Activated T-cell treated with anti-CD3 and anti-CD28 coated beads, Interleukin-2, amount 50 U/mL, for 24 hours (primary cell): ENCODE measurements at regions not wholly inside any gene's neighbourhood (a gene's known extent, or its start where the extent isn't known, plus 50 kb on each side); places are given as distances from the start of the nearest gene placed in this dataset.

Source experiments
- DNase-seq: peaks from one replicate; pipeline ENCODE4 v3.0.0-alpha.2; 2020
- H3K27ac Mint-ChIP-seq: 2 replicates; pipeline ENCODE4 v1.8.0; 2020; ENCODE audit warnings: mild to moderate bottlenecking, mixed read lengths
- H3K27me3 Mint-ChIP-seq: 2 replicates; pipeline ENCODE4 v1.8.0; 2020; ENCODE audit warnings: mixed read lengths
- H3K36me3 Mint-ChIP-seq: 2 replicates; pipeline ENCODE4 v1.8.0; 2020; ENCODE audit warnings: low read depth, mixed read lengths
- H3K4me1 Mint-ChIP-seq: 2 replicates; pipeline ENCODE4 v1.8.0; 2020; ENCODE audit warnings: low read depth, mixed read lengths
- H3K4me3 Mint-ChIP-seq: 2 replicates; pipeline ENCODE4 v1.8.0; 2020; ENCODE audit warnings: mild to moderate bottlenecking, moderate library complexity, mixed read lengths
- H3K9me3 Mint-ChIP-seq: 2 replicates; pipeline ENCODE4 v1.8.0; 2020; ENCODE audit warnings: mixed read lengths

- no peak overlapping the region for H3K27ac Mint-ChIP-seq
- no peaks in the 10 kb centered on the region for H3K36me3 Mint-ChIP-seq
- no peaks in the 10 kb centered on the region for H3K27me3 Mint-ChIP-seq
- no peaks in the 10 kb centered on the region for H3K9me3 Mint-ChIP-seq
- no peaks in the 10 kb centered on the region for H3K4me1 Mint-ChIP-seq
- DNase-seq = no peak
- no peak overlapping the region for H3K4me3 Mint-ChIP-seq
Observed at GRCh38 chr3:135440233-135440632, 525.3 kb upstream of the PPP2R3A start.

- no peaks in the 10 kb centered on the region for H3K36me3 Mint-ChIP-seq
- H3K27me3 Mint-ChIP-seq = no peaks in the 10 kb centered on the region
- DNase-seq = no peak
- H3K9me3 Mint-ChIP-seq = no peaks in the 10 kb centered on the region
- H3K4me1 Mint-ChIP-seq = no peaks in the 10 kb centered on the region
- H3K4me3 Mint-ChIP-seq = no peak overlapping the region
- no peak overlapping the region for H3K27ac Mint-ChIP-seq
Observed at GRCh38 chr3:135440746-135441145, 524.8 kb upstream of the PPP2R3A start.

- Mint-ChIP-seq H3K4me3 (no peak overlapping the region), H3K27me3 (no peaks in the 10 kb centered on the region), H3K4me1 (no peaks in the 10 kb centered on the region), H3K9me3 (no peaks in the 10 kb centered on the region), H3K36me3 (no peaks in the 10 kb centered on the region), H3K27ac (no peak overlapping the region)
- no peak for DNase-seq
Observed at GRCh38 chr3:135444058-135444457, 521.5 kb upstream of the PPP2R3A start.

GRCh38 chr3:135447483-135447882 is 518.0 kb upstream of the PPP2R3A start:
- H3K9me3 Mint-ChIP-seq = no peaks in the 10 kb centered on the region
- no peak overlapping the region for H3K4me3 Mint-ChIP-seq
- no peaks in the 10 kb centered on the region for H3K36me3 Mint-ChIP-seq
- no peak overlapping the region for H3K27ac Mint-ChIP-seq
- no peaks in the 10 kb centered on the region for H3K4me1 Mint-ChIP-seq
- H3K27me3 Mint-ChIP-seq = no peaks in the 10 kb centered on the region
- DNase-seq = no peak

- H3K27me3 Mint-ChIP-seq = no peaks in the 10 kb centered on the region
- DNase-seq = no peak
- H3K4me3 Mint-ChIP-seq = no peak overlapping the region
- no peaks in the 10 kb centered on the region for H3K9me3 Mint-ChIP-seq
- H3K27ac Mint-ChIP-seq = no peak overlapping the region
- H3K4me1 Mint-ChIP-seq = no peaks in the 10 kb centered on the region
- no peaks in the 10 kb centered on the region for H3K36me3 Mint-ChIP-seq
Observed at GRCh38 chr3:135448520-135448919, 517.0 kb upstream of the PPP2R3A start.

GRCh38 chr3:135449046-135449445 is 516.5 kb upstream of the PPP2R3A start:
- Mint-ChIP-seq H3K4me1 (no peaks in the 10 kb centered on the region), H3K27me3 (no peaks in the 10 kb centered on the region), H3K27ac (no peak overlapping the region), H3K9me3 (no peaks in the 10 kb centered on the region), H3K36me3 (no peaks in the 10 kb centered on the region), H3K4me3 (no peak overlapping the region)
- DNase-seq = no peak

- Mint-ChIP-seq H3K36me3 (no peaks in the 10 kb centered on the region), H3K9me3 (no peaks in the 10 kb centered on the region), H3K27ac (no peak overlapping the region), H3K4me1 (no peaks in the 10 kb centered on the region), H3K27me3 (no peaks in the 10 kb centered on the region), H3K4me3 (no peak overlapping the region)
- no peak for DNase-seq
Observed at GRCh38 chr3:135451037-135451785, 514.3 kb upstream of the PPP2R3A start.

- Mint-ChIP-seq H3K9me3 (no peaks in the 10 kb centered on the region), H3K4me3 (no peak overlapping the region), H3K36me3 (no peaks in the 10 kb centered on the region), H3K27me3 (no peaks in the 10 kb centered on the region), H3K27ac (no peak overlapping the region), H3K4me1 (no peaks in the 10 kb centered on the region)
- no peak for DNase-seq
Observed at GRCh38 chr3:135452881-135453280, 512.6 kb upstream of the PPP2R3A start.

GRCh38 chr3:135453326-135453725 is 512.2 kb upstream of the PPP2R3A start:
- no peak overlapping the region for H3K4me3 Mint-ChIP-seq
- no peaks in the 10 kb centered on the region for H3K9me3 Mint-ChIP-seq
- DNase-seq = no peak
- H3K27ac Mint-ChIP-seq = no peak overlapping the region
- no peaks in the 10 kb centered on the region for H3K36me3 Mint-ChIP-seq
- H3K4me1 Mint-ChIP-seq = no peaks in the 10 kb centered on the region
- no peaks in the 10 kb centered on the region for H3K27me3 Mint-ChIP-seq

GRCh38 chr3:135454890-135455289 is 510.6 kb upstream of the PPP2R3A start:
- Mint-ChIP-seq H3K4me1 (no peaks in the 10 kb centered on the region), H3K4me3 (no peak overlapping the region), H3K36me3 (no peaks in the 10 kb centered on the region), H3K27me3 (no peaks in the 10 kb centered on the region), H3K9me3 (no peaks in the 10 kb centered on the region), H3K27ac (no peak overlapping the region)
- DNase-seq = no peak

GRCh38 chr3:135456108-135456790 is 509.3 kb upstream of the PPP2R3A start:
- H3K27me3 Mint-ChIP-seq = no peaks in the 10 kb centered on the region
- no peak for DNase-seq

GRCh38 chr3:135458541-135459322 is 506.8 kb upstream of the PPP2R3A start:
- no peaks in the 10 kb centered on the region for H3K36me3 Mint-ChIP-seq
- no peaks in the 10 kb centered on the region for H3K27me3 Mint-ChIP-seq
- no peak for DNase-seq
- H3K4me1 Mint-ChIP-seq = no peaks in the 10 kb centered on the region
- H3K9me3 Mint-ChIP-seq = no peaks in the 10 kb centered on the region
- H3K27ac Mint-ChIP-seq = no peak overlapping the region
- H3K4me3 Mint-ChIP-seq = no peak overlapping the region

More at GRCh38 chr3:135456108-135456790, 509.3 kb upstream of the PPP2R3A start:
- no peaks in the 10 kb centered on the region for H3K4me1 Mint-ChIP-seq
- H3K36me3 Mint-ChIP-seq = no peaks in the 10 kb centered on the region
- H3K27ac Mint-ChIP-seq = no peak overlapping the region
- H3K9me3 Mint-ChIP-seq = no peaks in the 10 kb centered on the region
- no peak overlapping the region for H3K4me3 Mint-ChIP-seq

- peaks cover 2% of the 10 kb centered on the region for H3K9me3 Mint-ChIP-seq
- no peak overlapping the region for H3K4me3 Mint-ChIP-seq
- no peaks in the 10 kb centered on the region for H3K4me1 Mint-ChIP-seq
- H3K27me3 Mint-ChIP-seq = no peaks in the 10 kb centered on the region
- no peak for DNase-seq
- H3K27ac Mint-ChIP-seq = no peak overlapping the region
- no peaks in the 10 kb centered on the region for H3K36me3 Mint-ChIP-seq
Observed at GRCh38 chr3:135460273-135460672, 505.3 kb upstream of the PPP2R3A start.

- Mint-ChIP-seq H3K4me1 (no peaks in the 10 kb centered on the region), H3K36me3 (no peaks in the 10 kb centered on the region), H3K27ac (no peak overlapping the region), H3K27me3 (no peaks in the 10 kb centered on the region), H3K9me3 (peaks cover 3% of the 10 kb centered on the region), H3K4me3 (no peak overlapping the region)
- DNase-seq = no peak
Observed at GRCh38 chr3:135471911-135472310, 493.6 kb upstream of the PPP2R3A start.

- no peak for DNase-seq
- H3K27me3 Mint-ChIP-seq = no peaks in the 10 kb centered on the region
- no peaks in the 10 kb centered on the region for H3K4me1 Mint-ChIP-seq
- H3K27ac Mint-ChIP-seq = no peak overlapping the region
- H3K4me3 Mint-ChIP-seq = no peak overlapping the region
- H3K9me3 Mint-ChIP-seq = peaks cover 3% of the 10 kb centered on the region
- H3K36me3 Mint-ChIP-seq = no peaks in the 10 kb centered on the region
Observed at GRCh38 chr3:135473449-135473848, 492.1 kb upstream of the PPP2R3A start.
